Gastroesophageal sphincter (tissue), 4 donors: ENCODE measurements at regions not wholly inside any gene's neighbourhood (a gene's known extent, or its start where the extent isn't known, plus 50 kb on each side); places are given as distances from the start of the nearest gene placed in this dataset.

Experiments used
- ATAC-seq: fragments of 150-250 bp; one replicate; pipeline ENCODE4 v1.9.1; 2016; ENCODE audit warnings: mild to moderate bottlenecking, moderate library complexity
- H3K27ac ChIP-seq, 4 donors: fragments of 200-600 bp; sonication (generic) in 3 of 4; 1 replicate in 3 of 4; 2 replicates in 1 of 4; pipeline ENCODE4 v1.5.1; 2016 to 2019
- H3K27me3 ChIP-seq: fragments of 200-600 bp; sonication (generic); one replicate; pipeline ENCODE4 v1.5.1; 2019
- H3K36me3 ChIP-seq, 2 donors: fragments of 200-600 bp; sonication (generic); one replicate each; pipeline ENCODE4 v1.5.1; 2019; ENCODE audit warnings: control low read depth in 1 of 2
- H3K4me1 ChIP-seq, 3 donors: fragments of 200-600 bp; sonication (generic); 1 replicate in 2 of 3; 2 replicates in 1 of 3; pipeline ENCODE4 v1.5.1; 2016 to 2019; ENCODE audit warnings: control low read depth in 2 of 3
- H3K4me3 ChIP-seq, 2 donors: fragments of 200-600 bp; sonication (generic); one replicate each; pipeline ENCODE4 v1.5.1; 2019; ENCODE audit warnings: mild to moderate bottlenecking in 1 of 2, moderate library complexity in 1 of 2
- H3K9me3 ChIP-seq, 3 donors: fragments of 200-600 bp; sonication (generic); one replicate each; pipeline ENCODE4 v1.5.1; 2017 to 2019; ENCODE audit warnings: control low read depth in 2 of 3
- EP300 ChIP-seq: sonication (generic); formaldehyde crosslinking; IDR thresholded peaks from one replicate; pipeline ENCODE4 v1.6.1; 2017; ENCODE audit warnings: antibody characterized with exemption, mild to moderate bottlenecking
- POLR2A ChIP-seq, 2 donors: fragments of 450-650 bp; IDR thresholded peaks; one replicate each; pipeline ENCODE4 v1.6.1; 2017; ENCODE audit warnings: antibody characterized with exemption in 2 of 2, mild to moderate bottlenecking in 2 of 2, moderate library complexity in 1 of 2
- POLR2AphosphoS5 ChIP-seq: sonication (generic); formaldehyde crosslinking; IDR thresholded peaks from one replicate; pipeline ENCODE4 v1.6.1; 2017; ENCODE audit warnings: antibody characterized with exemption
- WGBS, 2 donors: methylation state at CpG; one replicate each; pipeline ENCODE4 v1.1.5; 2018; ENCODE audit warnings: low coverage in 1 of 2; 5-methylcytosine and 5-hydroxymethylcytosine counted together
- TF ChIP-seq, protein P1 (sequence below), 4 experiments: fragments of 200-600 bp in 2 of 4; fragments of 450-650 bp in 2 of 4; sonication (generic) in 1 of 4; IDR thresholded peaks; one replicate each; pipeline ENCODE4 v1.5.1; 2017 to 2019; ENCODE audit warnings: antibody characterized with exemption in 4 of 4, mild to moderate bottlenecking in 2 of 4, moderate library complexity in 2 of 4

DNA sequence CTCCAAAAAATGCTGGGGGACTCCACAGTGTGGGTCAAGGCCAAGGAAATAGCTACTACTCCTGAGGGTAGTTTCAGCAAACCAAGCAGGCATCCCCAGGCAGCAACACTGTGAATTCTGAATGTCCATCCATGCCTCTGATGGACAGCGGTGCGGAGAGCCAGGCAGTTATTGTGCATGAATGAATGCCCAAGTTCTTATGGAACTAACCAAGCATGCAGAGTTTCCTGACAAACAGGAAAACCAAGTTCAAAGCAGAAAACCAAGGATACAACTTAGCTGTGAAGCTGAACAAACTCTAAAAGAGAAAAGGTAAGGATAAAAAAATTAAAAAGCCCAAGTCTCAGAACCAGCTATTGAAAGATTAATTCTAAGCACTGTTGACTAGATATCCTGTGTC is 642.6 kb upstream of the HS3ST1 start:
- no peak for ATAC-seq
- H3K4me1 ChIP-seq = no peaks in the 10 kb centered on the region
- TF ChIP-seq POLR2AphosphoS5 (no peak), POLR2A (IDR thresholded peaks at IDR 0.05) (no peak), EP300 (no peak)
- TF ChIP-seq, protein P1, sequence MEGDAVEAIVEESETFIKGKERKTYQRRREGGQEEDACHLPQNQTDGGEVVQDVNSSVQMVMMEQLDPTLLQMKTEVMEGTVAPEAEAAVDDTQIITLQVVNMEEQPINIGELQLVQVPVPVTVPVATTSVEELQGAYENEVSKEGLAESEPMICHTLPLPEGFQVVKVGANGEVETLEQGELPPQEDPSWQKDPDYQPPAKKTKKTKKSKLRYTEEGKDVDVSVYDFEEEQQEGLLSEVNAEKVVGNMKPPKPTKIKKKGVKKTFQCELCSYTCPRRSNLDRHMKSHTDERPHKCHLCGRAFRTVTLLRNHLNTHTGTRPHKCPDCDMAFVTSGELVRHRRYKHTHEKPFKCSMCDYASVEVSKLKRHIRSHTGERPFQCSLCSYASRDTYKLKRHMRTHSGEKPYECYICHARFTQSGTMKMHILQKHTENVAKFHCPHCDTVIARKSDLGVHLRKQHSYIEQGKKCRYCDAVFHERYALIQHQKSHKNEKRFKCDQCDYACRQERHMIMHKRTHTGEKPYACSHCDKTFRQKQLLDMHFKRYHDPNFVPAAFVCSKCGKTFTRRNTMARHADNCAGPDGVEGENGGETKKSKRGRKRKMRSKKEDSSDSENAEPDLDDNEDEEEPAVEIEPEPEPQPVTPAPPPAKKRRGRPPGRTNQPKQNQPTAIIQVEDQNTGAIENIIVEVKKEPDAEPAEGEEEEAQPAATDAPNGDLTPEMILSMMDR (IDR thresholded peaks at IDR 0.05) = no peak
- H3K36me3 ChIP-seq = no peaks in the 10 kb centered on the region
- WGBS, 2 donors = 90% methylated on average over 2 of the region's 2 CpGs; no CpG with 5 or more reads in 1 of the 2 donors
- no peaks in the 10 kb centered on the region for H3K9me3 ChIP-seq
- H3K4me3 ChIP-seq = no peak overlapping the region
- H3K27ac ChIP-seq = no peak overlapping the region
- no peaks in the 10 kb centered on the region for H3K27me3 ChIP-seq

GRCh38 chr4:12053966-12054365 is 625.3 kb upstream of the HS3ST1 start:
- no peak for ATAC-seq
- no peaks in the 10 kb centered on the region for H3K9me3 ChIP-seq
- H3K36me3 ChIP-seq = no peaks in the 10 kb centered on the region
- no peaks in the 10 kb centered on the region for H3K4me1 ChIP-seq
- 87 to 100% methylated on average over 2 of the region's 2 CpGs for WGBS, 2 donors
- no peak for TF ChIP-seq POLR2A (IDR thresholded peaks at IDR 0.05)
- TF ChIP-seq POLR2AphosphoS5 = no peak
- TF ChIP-seq, protein P1 (IDR thresholded peaks at IDR 0.05) = no peak
- no peak for TF ChIP-seq EP300
- no peak overlapping the region for H3K4me3 ChIP-seq
- no peak overlapping the region for H3K27ac ChIP-seq
- H3K27me3 ChIP-seq = no peaks in the 10 kb centered on the region

GRCh38 chr4:12053556-12053955 is 624.9 kb upstream of the HS3ST1 start:
- Histone ChIP-seq H3K27me3 (no peaks in the 10 kb centered on the region), H3K4me1 (no peaks in the 10 kb centered on the region), H3K36me3 (no peaks in the 10 kb centered on the region), H3K27ac (no peak overlapping the region), H3K9me3 (no peaks in the 10 kb centered on the region), H3K4me3 (no peak overlapping the region)
- TF ChIP-seq, protein P1 (IDR thresholded peaks at IDR 0.05) = no peak
- TF ChIP-seq POLR2A (IDR thresholded peaks at IDR 0.05) (no peak), EP300 (no peak), POLR2AphosphoS5 (no peak)
- ATAC-seq = no peak

DNA sequence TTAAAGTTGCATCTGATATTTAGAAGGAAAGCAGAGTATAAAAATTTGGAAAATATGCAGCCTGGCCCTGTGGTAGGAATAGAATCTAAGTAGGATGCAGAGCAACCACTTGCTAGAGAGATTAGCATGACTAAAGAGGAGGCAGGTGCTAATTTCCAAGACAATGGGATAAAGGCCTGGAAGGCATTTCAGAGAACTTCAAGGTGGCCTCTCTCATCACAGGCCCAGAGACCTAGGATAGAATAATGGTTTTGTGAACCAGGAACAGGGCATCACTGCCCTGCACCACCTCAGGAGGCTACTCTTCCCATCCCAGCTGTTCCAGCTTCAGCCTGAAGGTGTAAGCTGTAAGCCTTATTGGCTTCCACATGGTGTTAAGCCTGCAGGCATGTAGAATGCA is 621.7 kb upstream of the HS3ST1 start:
- no peak for ATAC-seq
- Histone ChIP-seq H3K27me3 (no peaks in the 10 kb centered on the region), H3K36me3 (no peaks in the 10 kb centered on the region), H3K4me1 (no peaks in the 10 kb centered on the region), H3K27ac (no peak overlapping the region), H3K4me3 (no peak overlapping the region), H3K9me3 (no peaks in the 10 kb centered on the region)
- no peak for TF ChIP-seq POLR2A (IDR thresholded peaks at IDR 0.05)
- TF ChIP-seq POLR2AphosphoS5 = no peak
- TF ChIP-seq, protein P1 (IDR thresholded peaks at IDR 0.05) = no peak
- TF ChIP-seq EP300 = no peak

DNA sequence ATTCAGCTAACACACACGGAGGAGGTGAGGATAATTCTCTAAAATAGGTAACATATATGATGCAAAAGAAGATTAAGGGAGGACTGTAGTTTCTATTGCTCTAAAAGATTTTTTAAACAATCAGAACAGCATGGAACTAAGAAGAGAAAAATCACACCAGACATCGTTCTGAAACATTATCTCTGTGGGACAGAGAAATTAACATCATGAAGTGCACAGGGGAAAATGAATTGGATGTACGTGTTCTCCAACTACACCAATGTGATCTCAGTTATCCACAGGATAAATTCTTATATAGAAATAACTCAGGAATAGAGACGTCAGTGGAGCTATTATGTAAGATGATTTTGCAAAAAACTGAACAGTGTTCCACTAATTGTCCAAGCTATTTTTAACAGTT is 614.1 kb upstream of the HS3ST1 start:
- no peaks in the 10 kb centered on the region for H3K36me3 ChIP-seq
- H3K27ac ChIP-seq = no peak overlapping the region
- H3K4me1 ChIP-seq = no peaks in the 10 kb centered on the region
- H3K9me3 ChIP-seq = no peaks in the 10 kb centered on the region
- TF ChIP-seq POLR2A (IDR thresholded peaks at IDR 0.05) (no peak), EP300 (no peak), POLR2AphosphoS5 (no peak)
- TF ChIP-seq, protein P1 (IDR thresholded peaks at IDR 0.05) = no peak
- ATAC-seq = no peak
- H3K27me3 ChIP-seq = no peaks in the 10 kb centered on the region
- 85 to 87% methylated on average over 4 of the region's 4 CpGs for WGBS, 2 donors
- H3K4me3 ChIP-seq = no peak overlapping the region
